HPDE6-E6E7 (cell line): ENCODE measurements at regions not wholly inside any gene's neighbourhood (a gene's known extent, or its start where the extent isn't known, plus 50 kb on each side); places are given as distances from the start of the nearest gene placed in this dataset.

Experiments
- DNase-seq: peaks from one replicate; pipeline ENCODE4 v3.0.0; 2011; ENCODE audit warnings: missing footprints; ENCODE audit errors: extremely low spot score

- no peak for DNase-seq
These were observed 65.3 kb upstream of the MDFIC start for GRCh38 chr7:114856625-114857024.

GRCh38 chr7:114857605-114858004, 64.3 kb upstream of the MDFIC start:
- no peak for DNase-seq

GRCh38 chr7:114859477-114859876, 62.4 kb upstream of the MDFIC start:
- DNase-seq: no peak

GRCh38 chr7:114860206-114860605, 61.7 kb upstream of the MDFIC start:
- no peak for DNase-seq

- DNase-seq: no peak
These were observed 59.5 kb upstream of the MDFIC start for GRCh38 chr7:114862406-114862805.

- DNase-seq: no peak
These were observed 57.6 kb upstream of the MDFIC start for GRCh38 chr7:114864278-114864677.

- DNase-seq: peak; percentile 47
These were observed 56.3 kb upstream of the MDFIC start for GRCh38 chr7:114865564-114865963.
